Forelimb muscle (tissue), 1 donor: ENCODE measurements at regions not wholly inside any gene's neighbourhood (a gene's known extent, or its start where the extent isn't known, plus 50 kb on each side); places are given as distances from the start of the nearest gene placed in this dataset.
"Not testable (repeated sequence)": the region's sequence is repeated elsewhere in the genome, so short reads cannot be mapped to it uniquely, and the experiment has no call there.

Experiments
- DNase-seq: peaks from one replicate; pipeline ENCODE4 v3.0.0-alpha.2; 2013; ENCODE audit warnings: low read depth

DNA sequence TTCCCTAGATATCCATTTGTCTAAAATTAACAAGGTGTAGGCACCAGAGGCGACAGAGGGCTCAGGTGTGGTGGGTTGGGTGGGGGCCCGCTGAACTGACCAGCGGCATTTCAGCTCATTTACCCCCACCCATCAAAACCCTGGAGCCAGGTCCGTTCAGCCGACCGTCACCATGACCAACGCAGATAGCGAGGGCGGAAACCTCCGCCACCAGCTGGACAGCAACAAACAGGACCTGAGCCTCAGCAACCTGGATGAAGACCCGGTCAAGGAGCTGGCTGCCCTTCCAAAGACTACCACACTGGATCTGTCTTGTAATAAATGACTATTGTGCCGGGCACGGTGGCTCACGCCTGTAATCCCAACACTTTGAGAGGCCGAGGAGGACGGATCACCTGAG is 120.8 kb upstream of the LGSN start:
- DNase-seq = no peak

DNA sequence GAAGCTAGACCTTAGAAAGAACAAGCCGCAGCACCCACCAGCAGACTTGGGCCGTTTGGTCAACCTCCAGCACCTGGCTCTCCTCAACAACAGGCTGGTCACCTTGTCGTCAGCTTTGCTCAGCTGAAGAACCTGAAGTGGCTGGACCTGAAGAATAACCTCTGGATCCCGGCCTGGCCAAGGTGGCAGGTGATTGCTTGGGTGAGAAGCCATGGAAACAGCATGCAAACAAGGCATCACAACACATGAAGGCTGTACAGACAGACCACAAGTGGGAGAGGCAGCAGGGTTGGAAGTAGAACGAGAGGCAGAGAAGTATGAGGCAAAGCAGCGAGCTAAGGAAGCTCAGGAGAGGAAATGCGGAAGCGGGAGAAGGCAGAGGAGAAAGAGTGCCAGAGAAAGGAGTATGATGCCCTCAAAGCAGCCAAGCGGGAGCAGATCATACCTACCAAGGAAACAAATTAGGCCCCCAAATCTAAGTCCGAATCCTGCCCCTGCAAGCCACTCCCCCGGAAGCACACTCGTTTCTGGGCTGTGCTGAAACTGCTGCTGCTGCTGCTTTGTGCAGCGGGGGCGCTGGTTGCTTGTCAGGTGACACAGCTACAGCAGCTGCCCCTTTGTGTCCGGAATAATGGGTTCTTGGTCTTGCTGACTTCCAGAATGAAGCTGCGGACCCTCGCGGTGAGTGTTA is 121.6 kb upstream of the LGSN start:
- DNase-seq = no peak

DNA sequence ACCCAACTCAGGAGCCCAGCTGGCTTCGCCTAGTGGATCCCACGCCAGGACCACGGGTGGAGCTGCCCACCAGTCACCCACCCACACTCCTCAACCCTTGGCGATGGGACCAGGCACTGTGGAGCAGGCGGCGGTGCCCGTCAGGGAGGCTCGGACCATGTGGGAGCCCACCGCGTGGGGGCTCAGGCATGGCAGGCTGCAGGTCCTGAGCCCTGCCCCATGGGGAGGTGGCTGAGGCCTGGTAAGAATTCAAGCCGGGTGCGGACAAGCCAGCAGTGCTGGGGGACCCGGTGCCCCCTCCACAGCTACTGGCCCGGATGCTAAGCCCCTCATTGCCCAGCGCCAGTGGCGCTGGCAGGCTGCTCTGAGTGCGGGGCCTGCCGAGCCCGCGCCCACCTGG is 123.1 kb upstream of the LGSN start:
- DNase-seq = no peak

DNA sequence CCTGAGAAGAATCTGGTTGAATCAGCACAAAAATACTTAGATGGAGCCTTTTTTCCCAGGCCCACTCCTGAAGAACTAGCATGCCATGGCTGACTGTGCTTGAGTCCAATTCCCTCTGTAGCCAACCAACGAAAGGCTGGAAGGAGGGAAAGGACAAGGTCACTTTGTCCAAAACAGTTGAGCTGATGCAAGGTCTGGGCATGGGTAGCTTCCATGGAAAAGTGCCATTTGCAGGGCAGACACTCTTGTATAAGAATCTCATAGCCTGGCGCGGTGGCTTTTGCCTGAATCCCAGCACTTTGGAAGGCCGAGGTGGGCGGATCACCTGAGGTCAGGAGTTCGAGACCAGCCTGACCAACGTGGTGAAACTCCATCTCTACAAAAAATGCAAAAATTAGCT is 125.0 kb upstream of the LGSN start:
- no peak for DNase-seq

DNA sequence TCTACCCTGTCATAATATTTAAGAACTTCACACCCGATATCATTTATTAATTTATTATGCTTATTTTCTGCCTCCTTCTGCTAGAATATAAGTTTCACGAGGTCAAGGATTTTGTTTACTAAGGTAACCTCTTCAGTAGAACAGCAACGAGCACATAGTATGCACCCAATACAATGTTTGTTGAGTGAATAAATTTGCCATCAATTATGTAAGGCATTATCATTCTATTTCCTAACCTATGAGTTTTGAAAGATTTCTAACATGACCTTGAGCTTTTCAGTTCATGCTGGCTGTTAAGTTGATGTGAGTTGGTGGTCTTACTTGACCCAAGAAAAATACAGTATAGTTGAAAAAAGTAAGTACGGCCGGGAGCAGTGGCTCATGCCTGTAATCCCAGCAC is 125.9 kb upstream of the LOC128125822 start:
- DNase-seq = no peak

DNA sequence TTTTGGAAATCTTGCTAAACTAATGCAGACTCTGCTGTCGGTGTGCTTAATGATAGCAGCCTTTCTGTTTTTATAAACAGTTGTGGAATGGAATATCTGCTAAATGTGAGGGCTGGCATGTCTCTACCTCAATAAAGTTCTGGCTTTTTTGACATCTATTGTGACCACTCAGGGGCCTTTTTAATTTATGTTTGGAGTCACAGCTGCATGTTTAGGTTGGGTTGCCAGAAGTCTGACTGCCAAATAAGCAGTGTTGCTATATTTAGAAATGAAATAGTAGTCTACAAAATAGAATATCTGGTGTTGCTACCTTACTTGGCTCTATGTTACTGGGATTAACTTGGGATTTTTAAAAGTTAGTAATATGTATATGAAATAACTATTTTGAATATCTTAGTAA is 125.1 kb upstream of the LOC128125822 start:
- DNase-seq = peak; percentile 11

DNA sequence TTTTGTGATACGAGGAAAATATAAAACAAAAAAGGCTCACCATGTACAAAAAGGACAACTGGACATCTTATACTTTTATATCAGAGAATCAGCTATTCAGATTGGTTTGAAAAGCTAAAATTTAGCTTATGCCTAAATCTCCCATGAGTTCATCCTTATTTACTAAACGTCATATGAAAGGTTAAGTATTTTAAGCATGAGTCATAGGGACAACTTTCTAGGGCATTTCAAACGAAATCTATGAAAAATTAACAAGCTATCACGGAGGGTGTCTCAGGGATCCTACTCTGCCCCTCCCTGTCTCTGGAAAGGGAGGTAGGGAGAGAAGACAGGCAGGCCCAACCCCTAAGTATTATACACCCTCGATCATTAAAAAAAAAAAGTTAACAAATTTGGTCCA is 124.1 kb upstream of the LOC128125822 start:
- DNase-seq = no peak

DNA sequence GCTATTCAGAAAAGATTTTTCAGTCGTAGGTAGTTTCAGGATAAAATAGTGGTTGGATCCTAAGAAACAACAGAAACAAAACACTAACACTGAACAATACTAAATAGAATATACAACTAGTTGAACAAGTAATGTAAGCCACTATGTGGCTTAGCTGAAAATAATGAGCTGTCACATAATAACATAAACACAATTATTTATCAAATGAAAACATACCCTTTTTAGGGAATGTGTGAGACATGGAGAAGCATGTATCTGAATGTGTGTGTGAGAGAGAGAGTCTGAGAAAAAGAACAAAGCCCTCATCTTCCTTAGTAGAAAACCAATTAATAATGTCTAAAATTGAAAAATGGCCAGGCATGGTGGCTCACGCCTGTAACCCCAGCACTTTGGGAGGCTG is 122.6 kb upstream of the LOC128125822 start:
- DNase-seq = no peak

DNA sequence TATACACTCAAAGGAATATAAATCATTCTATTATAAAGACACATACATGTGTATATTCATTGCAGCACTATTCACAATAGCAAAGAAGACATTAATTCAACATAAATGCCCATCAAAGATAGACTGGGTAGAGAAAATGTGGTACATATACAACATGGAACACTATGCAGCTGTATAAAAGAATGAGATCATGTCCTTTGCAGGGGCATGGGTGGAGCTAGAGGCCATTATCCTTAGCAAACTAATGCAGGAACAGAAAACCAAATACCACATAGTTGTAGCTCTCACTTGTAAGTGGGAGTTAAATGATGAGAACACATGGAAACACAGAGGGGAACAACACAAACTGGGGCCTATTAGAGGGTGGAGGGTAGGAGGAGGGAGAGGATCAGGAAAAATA is 121.0 kb upstream of the LOC128125822 start:
- no peak for DNase-seq

DNA sequence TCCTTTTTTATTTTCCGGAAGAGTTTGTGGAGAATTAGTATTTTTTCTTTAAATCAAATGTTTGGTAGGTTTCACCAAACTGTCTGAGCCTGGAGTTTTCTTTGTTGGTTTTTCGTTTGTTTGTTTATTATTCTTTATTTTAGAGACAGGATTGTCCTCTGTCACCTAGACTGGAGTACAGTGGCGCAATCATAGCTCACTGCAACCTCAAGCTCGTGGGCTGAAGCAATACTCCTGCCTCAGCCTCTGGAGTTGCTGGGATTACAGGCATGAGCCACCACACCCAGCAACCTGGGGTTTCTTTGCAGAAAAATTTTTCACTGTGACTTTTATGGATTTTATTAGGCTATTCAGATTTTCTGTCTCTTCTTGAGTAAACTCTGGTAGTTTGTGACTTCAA is 120.2 kb upstream of the LOC128125822 start:
- DNase-seq = no peak

DNA sequence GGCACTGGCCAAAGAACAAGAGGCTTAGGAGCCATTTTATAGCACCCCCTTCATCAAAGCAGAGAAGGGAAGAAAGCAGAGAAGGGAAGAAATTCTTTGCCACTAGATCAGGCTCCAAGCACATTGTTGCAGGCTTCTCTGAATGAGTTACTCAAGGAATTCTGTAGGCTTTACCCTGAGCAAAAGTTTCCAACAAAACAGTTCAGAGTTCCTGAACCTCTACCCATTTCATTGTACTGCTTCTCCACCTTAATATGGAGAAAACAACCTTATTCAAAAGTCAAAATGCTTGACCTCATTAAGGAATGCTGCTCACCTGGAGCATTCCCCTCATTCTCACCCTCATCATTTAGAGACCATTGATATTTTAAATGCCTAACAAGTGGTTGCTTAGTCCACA is 115.5 kb upstream of the LOC128125822 start:
- DNase-seq = no peak

DNA sequence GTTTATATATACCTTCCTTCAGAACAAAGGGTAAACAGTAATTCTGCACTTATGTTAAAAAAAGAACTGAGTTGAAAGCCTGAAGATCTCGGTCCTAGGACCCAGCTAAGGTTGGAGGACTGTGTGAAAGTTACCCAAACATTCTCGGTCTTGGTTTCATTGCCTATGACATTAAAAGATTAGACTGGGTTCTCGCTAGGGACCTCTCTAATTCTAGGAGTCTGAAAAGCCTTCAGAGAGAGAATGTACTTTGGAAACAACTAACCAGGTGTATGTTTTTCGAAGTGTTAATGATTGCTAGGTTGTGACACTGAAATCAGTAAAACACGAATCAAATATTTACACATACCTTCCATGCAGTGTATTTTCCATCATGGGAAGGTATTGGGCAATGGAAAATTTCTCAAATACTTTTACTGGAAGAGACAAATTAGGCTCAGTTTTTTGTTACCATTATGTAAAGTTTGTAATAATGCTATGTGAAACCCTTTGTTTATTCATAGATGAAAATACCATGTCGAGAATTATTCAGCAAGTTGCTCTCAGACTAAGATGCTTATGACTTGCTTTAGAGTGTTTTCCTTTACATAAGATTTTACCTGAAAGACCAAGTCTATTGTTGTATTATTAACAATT is 113.7 kb upstream of the LOC128125822 start:
- no peak for DNase-seq

DNA sequence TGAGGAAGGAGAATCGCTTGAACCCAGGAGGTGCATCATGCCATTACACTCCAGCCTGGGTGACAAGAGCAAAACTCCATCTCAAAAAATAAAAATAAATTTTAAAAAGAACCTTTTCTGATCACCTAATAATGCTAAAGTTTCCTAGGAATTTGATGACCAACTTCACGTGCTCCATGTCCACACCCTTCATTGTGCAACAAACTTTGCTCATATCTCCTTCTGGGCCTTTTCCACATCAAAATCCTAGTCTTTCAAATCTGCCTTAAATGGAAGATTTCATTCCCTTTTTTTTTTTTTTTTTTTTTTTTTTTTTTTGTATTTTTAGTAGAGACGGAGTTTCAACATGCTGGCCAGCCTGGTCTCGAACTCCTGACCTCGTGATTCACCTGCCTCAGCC is 112.5 kb upstream of the LOC128125822 start:
- DNase-seq = no peak

DNA sequence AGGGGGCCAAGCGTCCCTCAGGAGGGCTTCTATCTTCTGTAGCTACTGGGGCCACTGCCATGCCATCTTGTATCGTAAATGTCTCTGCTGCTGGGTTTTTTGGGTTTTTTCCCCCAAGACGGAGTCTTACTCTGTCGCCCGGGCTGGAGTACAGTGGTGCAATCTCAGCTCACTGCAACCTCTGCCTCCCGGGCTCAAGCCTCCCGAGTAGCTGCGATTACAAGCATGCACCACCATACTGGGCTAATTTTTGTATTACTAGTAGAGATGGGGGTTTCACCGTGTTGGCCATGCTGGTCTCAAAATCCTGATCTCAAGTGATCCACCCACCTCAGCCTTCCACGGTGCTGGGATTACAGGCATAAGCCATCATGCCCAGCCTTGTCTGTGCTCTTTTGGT is 111.3 kb upstream of the LOC128125822 start:
- DNase-seq = no peak

DNA sequence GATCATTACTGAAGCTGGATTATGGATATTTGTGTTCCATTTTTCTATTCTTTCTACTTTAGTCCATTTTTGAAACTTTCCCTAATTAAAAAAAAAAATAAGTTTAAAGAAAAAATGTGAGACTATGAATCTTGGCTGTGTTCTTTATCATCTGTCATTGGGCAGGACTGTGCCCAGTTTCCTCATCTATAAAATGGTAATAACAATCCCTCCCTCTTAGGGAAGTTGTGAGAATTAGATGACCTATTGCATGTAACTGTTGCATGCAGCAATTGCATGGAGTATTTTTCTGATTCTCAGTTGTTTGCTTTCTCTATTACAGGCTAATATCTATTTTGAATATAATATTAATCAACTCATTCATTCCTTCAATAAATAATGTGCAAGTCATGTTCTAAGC is 108.2 kb upstream of the LOC128125822 start:
- DNase-seq = no peak

DNA sequence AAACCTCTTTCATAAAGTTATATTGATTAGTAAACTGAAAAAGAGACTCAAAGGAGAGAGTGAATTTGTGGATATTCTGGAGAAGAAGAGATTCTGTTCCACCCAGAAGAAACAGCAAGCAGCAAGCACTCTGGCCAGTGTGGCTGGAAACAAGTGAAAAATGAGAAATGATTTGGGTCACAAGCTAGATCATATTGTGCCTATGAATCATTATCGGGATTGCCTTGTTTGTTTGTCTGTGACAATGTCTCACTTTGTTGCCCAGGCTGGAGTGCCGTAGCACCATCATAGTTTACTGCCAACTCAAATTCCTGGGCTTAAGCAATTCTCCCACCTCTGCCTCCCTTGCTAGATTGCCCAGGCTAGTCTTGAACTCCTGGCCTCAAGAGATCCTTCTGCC is 106.5 kb upstream of the LOC128125822 start:
- no peak for DNase-seq

DNA sequence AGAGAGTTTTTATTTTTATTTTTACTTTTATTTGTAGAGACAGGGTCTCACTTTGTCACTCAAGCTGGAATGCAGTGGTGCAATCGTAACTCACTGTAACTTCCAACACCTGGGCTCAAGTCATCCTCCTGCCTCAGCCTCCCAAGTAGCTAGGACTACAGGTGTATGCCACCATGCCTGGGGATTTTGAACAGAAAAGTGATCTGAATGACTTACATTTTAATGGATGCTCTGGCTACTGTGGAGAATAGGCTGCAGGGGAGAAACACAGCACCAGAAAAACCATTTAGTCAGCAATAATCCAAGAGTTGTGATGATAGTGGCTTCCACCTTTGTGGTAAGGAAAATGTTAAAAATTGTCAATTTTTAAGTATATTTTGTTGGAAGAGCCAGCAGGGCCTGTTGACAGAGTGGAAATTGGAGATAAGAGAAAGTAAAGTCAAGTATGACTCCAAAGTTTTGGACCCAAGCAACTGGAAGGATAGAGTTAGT is 106.0 kb upstream of the LOC128125822 start:
- no peak for DNase-seq

DNA sequence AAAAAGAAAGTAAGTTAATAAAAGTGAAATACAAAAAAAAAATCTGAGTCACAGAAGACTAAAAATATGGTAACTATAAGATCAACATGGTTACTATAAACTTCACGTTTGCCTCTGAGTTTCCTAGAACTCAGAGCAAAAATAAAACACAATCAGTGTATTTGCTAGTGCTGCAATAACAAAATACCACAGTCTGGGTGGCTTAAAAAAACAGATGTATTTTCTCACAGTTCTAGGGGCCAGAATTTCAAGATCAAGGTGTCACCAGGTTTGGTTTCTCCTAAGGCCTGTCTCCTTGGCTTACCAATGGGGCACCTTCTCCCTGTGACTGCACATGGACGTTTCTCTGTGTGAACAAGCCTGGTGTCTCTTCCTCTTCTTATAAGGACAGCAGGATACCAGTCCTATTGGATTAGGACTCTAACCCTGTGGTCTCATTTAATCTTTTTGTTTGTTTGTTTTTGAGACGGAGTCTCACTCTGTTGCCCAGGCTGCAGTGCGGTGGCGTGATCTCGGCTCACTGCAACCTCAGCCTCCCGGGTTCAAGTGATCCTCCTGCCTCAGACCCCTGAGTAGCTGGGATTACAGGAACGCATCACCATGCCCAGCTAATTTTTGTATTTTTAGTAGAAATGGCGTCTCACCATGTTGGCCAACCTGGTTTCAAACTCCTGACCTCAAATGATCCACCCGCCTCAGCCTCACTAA is 104.9 kb upstream of the LOC128125822 start:
- DNase-seq = no peak

DNA sequence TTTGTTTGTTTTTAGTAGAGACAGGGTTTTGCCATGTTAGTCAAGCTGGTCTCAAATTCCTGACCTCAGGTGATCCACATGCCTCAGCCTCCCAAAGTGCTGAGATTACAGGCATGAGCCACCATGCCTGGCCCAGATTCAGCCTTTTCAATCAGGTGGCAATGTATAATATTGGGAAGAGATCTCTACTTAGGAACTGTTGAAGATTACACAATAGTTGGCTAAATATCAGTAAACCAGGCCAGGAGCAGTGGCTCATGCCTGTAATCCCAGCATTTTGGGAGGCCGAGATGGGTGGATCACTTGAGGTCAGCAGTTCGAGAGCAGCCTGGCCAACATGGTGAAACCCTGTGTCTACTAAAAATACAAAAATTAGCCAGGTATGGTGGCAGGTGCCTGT is 101.1 kb upstream of the LOC128125822 start:
- DNase-seq = not testable (repeated sequence)

DNA sequence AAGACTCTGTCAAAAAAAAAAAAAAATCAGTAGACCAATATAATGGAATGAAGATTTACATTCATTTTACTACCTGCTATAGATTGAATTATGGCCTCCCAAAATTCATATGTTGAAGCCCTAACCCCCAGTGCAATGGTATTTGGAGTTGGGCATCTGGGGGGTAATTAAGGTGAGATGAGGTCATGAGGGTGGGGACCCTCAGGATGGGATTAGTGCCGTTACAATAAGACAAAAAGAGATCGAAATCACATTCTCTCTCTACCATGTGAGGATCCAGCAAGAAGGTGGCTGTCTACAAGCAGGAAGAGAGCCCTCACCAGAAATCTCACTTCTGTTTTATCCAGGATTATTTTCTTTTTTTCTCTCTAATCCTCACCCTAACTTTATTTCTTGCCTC is 100.6 kb upstream of the LOC128125822 start:
- no peak for DNase-seq

DNA sequence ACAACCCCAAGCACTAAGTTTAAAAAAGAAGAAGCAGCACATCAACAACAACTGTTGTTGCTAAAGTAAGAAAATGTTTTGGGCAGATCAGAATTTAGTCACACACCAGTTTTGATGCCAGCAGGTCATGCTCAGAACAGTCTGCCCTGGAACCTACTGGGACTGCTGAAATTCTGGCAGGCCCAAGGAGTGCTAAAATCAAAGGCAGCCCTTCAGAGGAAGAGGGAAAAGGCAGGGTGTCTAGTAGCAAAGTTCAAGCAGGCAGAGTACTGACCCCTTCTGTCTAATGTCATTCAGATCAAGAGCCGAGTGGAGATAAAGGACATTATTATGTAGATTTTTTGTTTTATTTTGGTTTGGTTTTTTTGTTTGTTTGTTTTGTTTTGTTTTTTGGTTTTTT is 96.6 kb upstream of the LOC128125822 start:
- DNase-seq = no peak

DNA sequence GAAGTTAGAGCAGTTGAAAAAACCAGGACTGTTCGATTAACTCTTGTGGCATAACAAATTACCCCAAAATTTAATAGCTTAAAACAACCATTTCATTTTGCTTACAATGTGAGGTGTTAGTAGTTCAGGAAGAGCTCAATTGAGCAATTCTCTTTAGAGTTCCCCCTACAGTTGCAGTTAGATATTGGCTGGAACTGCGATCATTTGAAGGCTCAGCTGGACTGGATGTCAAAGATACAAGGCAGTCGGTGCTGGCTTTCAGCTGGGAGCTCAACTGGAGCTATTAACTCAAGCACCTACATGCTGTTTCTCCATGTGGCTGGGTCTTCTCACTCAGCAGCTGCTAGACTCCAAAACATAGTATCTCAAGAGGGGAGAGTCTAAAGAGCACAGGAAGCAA is 96.0 kb upstream of the LOC128125822 start:
- no peak for DNase-seq

DNA sequence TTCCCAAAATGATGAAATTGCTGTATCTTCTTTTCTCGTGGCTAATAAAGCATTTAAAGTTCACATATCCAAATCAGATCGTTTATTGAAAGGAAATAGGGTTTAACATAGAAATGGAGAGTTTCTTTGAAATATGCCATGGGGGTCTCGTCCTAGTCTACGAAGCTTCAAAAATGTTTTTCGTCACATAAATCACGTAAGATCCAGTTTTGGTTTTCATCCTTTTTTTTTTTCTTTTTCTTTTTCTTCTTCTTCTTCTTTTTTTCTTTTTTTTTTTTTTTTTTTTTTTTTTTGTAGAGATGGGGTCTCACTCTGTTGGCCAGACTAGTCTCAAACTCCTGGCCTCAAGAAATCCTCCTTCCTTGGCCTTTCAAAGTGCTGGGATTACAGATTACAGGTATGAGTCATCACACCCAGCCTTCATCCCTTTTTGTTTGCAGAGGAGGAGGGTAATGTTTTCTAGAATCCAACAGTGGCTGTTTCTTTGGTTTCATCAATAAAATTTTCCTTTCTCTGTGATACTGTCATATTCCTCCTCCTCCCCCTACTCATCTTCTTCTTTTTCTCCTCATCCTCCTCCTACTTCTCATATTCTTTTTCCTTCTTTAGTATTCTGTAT is 94.7 kb upstream of the LOC128125822 start:
- DNase-seq = no peak
